AG04449 (cell line): ENCODE measurements at regions not wholly inside any gene's neighbourhood (a gene's known extent, or its start where the extent isn't known, plus 50 kb on each side); places are given as distances from the start of the nearest gene placed in this dataset.

Experiments used
- CTCF ChIA-PET: fragments of 350-600 bp; formaldehyde crosslinking; extraction: SDS; loops from one replicate; lab custom pipeline; 2021; ENCODE audit warnings: antibody characterized with exemption; lab: Yijun Ruan, JAX
- POLR2A ChIA-PET: fragments of 400-600, 350-600 bp; formaldehyde crosslinking; extraction: SDS; loops from one replicate; lab custom pipeline; 2020; ENCODE audit warnings: antibody characterized with exemption, inconsistent platforms; lab: Yijun Ruan, JAX
- DNase-seq: peaks from one replicate; pipeline ENCODE4 v3.0.0-alpha.2; 2010; ENCODE audit warnings: low read depth, low spot score
- H3K4me3 ChIP-seq: 2 replicates; pipeline ENCODE4 v1.5.1; 2011; ENCODE audit warnings: low read depth, mild to moderate bottlenecking, control low read depth, low read length
- CTCF ChIP-seq: IDR thresholded peaks from one replicate; pipeline ENCODE4 v1.5.1; 2011; ENCODE audit warnings: mild to moderate bottlenecking, moderate library complexity, low read length, control low read depth, inconsistent platforms; ENCODE audit not compliant: insufficient read depth; ENCODE audit errors: missing control alignments

GRCh38 chr3:71846185-71846584 lies 61.2 kb upstream of the PROK2 start:
- H3K4me3 ChIP-seq = no peak overlapping the region
- no peak for TF ChIP-seq CTCF
- no peak for DNase-seq
- CTCF ChIA-PET = no interaction called here
- POLR2A ChIA-PET = no interaction called here

DNA sequence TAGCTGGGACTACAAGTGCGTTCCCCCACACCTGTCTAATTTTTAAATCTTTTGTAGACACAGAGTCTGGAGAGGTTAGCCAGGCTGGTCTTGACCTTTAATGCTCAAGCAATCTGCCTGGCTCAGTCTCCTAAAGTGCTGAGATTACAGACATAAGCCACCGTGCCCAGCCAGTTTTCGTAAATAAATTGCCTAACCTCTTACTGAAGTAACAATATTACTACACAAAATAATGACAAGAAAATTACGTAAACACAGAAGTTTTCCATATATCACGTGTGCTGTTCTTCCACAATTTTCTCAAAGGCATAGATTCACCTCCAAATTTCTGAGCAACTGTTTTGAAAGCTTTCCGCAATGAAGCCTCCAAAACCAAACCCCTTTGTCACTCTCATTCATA lies 58.1 kb upstream of the PROK2 start:
- ChIA-PET CTCF (interaction anchor here (1.0 kb wide), 1 partner anchor 113 kb away, joined by 3 read pairs; no protein-coding TSS in a partner anchor), POLR2A (no interaction called here)
- TF ChIP-seq CTCF = no peak
- no peak overlapping the region for H3K4me3 ChIP-seq
- no peak for DNase-seq

DNA sequence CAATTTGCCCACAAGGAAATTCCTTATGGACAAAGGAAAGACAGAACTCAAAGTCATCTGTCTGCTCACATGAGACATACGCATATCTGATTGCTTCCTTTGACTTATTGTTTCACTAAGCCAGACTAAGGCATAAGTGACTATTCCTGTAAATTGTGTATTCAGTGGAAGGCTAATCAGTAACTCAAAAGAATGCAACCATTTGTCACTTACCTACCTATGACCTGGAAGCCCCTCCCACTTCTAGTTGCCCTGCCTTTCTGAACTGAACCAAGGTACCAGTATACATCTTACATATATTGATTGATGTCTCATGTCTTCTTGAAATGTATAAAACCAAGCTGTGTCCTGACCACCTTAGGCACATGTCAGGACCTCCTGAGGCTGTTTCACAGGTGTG lies 53.5 kb upstream of the PROK2 start:
- ChIA-PET CTCF (no interaction called here), POLR2A (no interaction called here)
- no peak for TF ChIP-seq CTCF
- H3K4me3 ChIP-seq = no peak overlapping the region
- DNase-seq = no peak
